ENCODE measurements at regions not wholly inside any gene's neighbourhood (a gene's known extent, or its start where the extent isn't known, plus 50 kb on each side); places are given as distances from the start of the nearest gene placed in this dataset.

- H3K27me3 ChIP-seq (ENCODE audit: low read depth) = peaks cover 7% of the 10 kb centered on the region
- H3K9me3 ChIP-seq = no peaks in the 10 kb centered on the region
- TF ChIP-seq CTCF (IDR thresholded peaks at IDR 0.05) = no peak
- H3K4me3 ChIP-seq = no peak overlapping the region
- intact Hi-C loops (cut with DNase I) = no loop called here
- DNase-seq = no peak
- no peaks in the 10 kb centered on the region for H3K4me1 ChIP-seq
- H3K36me3 ChIP-seq = no peaks in the 10 kb centered on the region
- ATAC-seq = peak in 1 of 2 donors; percentile 62
- no peak overlapping the region for H3K27ac ChIP-seq
These were observed 136.7 kb upstream of the ETV3 start for GRCh38 chr1:157274698-157275534.

- DNase-seq (no peak), ATAC-seq (no peak)
- no peak for TF ChIP-seq CTCF (IDR thresholded peaks at IDR 0.05)
- Histone ChIP-seq H3K4me1 (no peaks in the 10 kb centered on the region), H3K36me3 (no peaks in the 10 kb centered on the region), H3K27me3 (ENCODE audit: low read depth) (no peaks in the 10 kb centered on the region), H3K27ac (no peak overlapping the region), H3K9me3 (no peaks in the 10 kb centered on the region), H3K4me3 (no peak overlapping the region)
- intact Hi-C loops (cut with DNase I) = no loop called here
These were observed 134.7 kb upstream of the ETV3 start for GRCh38 chr1:157272729-157273524.

- TF ChIP-seq CTCF (IDR thresholded peaks at IDR 0.05) = no peak
- Histone ChIP-seq H3K36me3 (no peaks in the 10 kb centered on the region), H3K9me3 (no peaks in the 10 kb centered on the region), H3K27ac (no peak overlapping the region), H3K4me1 (no peaks in the 10 kb centered on the region), H3K4me3 (no peak overlapping the region), H3K27me3 (ENCODE audit: low read depth) (no peaks in the 10 kb centered on the region)
- intact Hi-C loops (cut with DNase I) = no loop called here
- DNase-seq (no peak), ATAC-seq (no peak)
These were observed 134.1 kb upstream of the ETV3 start for GRCh38 chr1:157272264-157272663.

GRCh38 chr1:157270705-157271274, 132.6 kb upstream of the ETV3 start:
- no peak overlapping the region for H3K4me3 ChIP-seq
- TF ChIP-seq CTCF (IDR thresholded peaks at IDR 0.05) = no peak
- H3K27ac ChIP-seq = no peak overlapping the region
- H3K9me3 ChIP-seq = no peaks in the 10 kb centered on the region
- no peaks in the 10 kb centered on the region for H3K36me3 ChIP-seq
- no peak for DNase-seq
- no peak for ATAC-seq
- intact Hi-C loops (cut with DNase I) = no loop called here
- no peaks in the 10 kb centered on the region for H3K27me3 ChIP-seq (ENCODE audit: low read depth)
- no peaks in the 10 kb centered on the region for H3K4me1 ChIP-seq

- ATAC-seq = no peak
- no peak overlapping the region for H3K4me3 ChIP-seq
- no peak for TF ChIP-seq CTCF (IDR thresholded peaks at IDR 0.05)
- no peaks in the 10 kb centered on the region for H3K36me3 ChIP-seq
- no peak for DNase-seq
- no peaks in the 10 kb centered on the region for H3K9me3 ChIP-seq
- H3K27ac ChIP-seq = no peak overlapping the region
- H3K4me1 ChIP-seq = no peaks in the 10 kb centered on the region
- H3K27me3 ChIP-seq (ENCODE audit: low read depth) = no peaks in the 10 kb centered on the region
- intact Hi-C loops (cut with DNase I) = no loop called here
These were observed 131.6 kb upstream of the ETV3 start for GRCh38 chr1:157269656-157270375.
